ENCODE measurements at regions not wholly inside any gene's neighbourhood (a gene's known extent, or its start where the extent isn't known, plus 50 kb on each side); places are given as distances from the start of the nearest gene placed in this dataset.
"Not testable (repeated sequence)": the region's sequence is repeated elsewhere in the genome, so short reads cannot be mapped to it uniquely, and the experiment has no call there.

DNA sequence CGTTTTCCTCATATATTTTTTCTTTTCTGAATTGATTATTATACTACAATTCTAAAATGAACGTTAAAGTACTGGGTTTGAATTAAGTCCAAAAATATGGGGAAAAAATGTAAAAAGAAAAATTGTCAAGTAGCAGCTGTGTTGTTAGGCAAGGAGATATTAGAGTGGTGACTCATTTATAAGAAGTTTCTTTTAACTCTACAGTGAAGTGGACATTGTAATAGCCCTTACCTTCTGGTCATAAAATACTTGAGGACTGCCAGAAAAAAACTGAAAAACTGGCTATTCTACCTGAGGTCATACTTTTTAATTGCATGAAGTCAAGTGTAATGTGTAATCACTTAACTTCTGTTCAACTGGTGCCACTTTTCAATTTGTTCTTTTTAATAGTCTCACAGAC is 523.1 kb upstream of the TSPY4 start:
- DNase-seq = no peak

GRCh38 chrY:8815616-8816015 is 521.6 kb upstream of the TSPY4 start:
- DNase-seq = no peak

DNA sequence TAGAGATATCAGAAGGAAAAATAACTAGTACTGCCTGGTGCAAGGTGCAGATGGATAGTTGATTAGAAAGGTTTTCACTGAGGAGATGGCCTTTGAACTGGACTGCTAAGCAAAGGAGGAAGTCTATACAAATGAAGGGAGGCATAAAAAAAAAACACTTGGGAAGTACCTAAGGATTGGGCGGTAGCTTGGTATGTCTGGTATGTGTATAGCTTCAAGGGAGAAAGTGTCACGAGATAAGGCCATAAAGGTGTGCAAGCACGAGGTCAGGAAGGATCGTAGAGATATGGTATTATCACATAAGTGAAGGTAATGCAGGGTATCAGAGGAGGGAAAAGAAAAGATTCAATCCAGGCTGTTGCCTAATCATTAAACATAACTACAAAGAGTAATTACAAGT is 517.2 kb upstream of the TSPY4 start:
- no peak for DNase-seq

GRCh38 chrY:8821106-8821505 is 516.2 kb upstream of the TSPY4 start:
- DNase-seq = no peak

DNA sequence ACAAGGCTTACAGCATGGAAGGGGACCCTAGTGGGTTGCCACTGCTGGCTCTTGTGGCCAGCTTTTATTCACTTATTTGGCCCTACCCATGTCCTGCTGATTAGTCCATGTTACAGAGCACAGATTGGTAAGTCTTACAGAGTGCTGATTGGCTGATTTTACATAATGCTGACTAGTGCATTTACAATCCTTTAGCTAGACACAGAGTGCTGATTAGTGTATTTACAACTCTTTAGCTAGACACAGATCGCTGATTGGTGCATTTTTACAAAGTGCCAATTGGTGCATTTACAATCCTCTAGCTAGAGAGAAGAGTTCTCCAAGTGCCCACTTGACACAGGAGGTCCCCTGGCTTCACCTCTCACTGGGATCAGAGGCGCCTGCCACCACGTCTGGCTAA is 485.0 kb upstream of the TSPY4 start:
- DNase-seq = no peak

DNA sequence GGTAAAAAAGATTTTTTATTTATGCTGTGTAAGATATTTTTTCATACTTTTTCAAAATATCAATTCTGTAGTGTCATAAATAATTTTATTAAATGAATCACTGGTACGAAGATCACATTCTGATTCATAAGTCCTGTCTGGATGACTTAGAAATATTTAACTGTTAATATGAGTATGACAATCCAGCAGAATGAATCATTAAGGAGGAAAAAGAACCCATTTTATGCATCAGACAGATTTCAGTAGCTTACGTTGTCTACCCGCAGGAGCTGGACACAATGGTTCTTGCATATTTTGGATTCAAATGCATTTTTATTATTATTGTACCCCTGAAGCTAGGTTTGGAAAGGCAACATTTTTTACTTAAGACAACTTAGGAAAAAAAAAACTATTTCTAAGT is 448.9 kb upstream of the TSPY4 start:
- no peak for DNase-seq

DNA sequence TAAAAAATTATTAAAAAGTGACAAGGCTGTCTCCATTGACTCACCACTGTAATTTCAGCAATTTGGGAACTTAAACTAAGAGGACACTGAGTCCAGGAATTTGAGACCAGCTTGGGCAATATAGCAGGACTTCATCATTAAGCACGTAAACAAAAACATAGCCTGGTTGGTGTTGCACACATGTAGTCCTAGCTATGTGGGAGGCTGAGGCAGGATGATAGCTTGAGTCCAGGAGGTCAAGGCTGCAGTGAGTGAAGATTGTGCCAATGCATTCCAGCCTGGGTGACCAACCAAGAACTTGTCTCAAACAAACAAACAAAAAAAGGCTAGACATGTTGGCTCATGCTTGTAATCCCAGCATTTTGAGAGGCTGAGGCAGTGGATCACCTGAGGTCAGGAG is 439.4 kb upstream of the TSPY4 start:
- no peak for DNase-seq

- DNase-seq = no peak
Measured at GRCh38 chrY:8905141-8905540, 432.1 kb upstream of the TSPY4 start.

DNA sequence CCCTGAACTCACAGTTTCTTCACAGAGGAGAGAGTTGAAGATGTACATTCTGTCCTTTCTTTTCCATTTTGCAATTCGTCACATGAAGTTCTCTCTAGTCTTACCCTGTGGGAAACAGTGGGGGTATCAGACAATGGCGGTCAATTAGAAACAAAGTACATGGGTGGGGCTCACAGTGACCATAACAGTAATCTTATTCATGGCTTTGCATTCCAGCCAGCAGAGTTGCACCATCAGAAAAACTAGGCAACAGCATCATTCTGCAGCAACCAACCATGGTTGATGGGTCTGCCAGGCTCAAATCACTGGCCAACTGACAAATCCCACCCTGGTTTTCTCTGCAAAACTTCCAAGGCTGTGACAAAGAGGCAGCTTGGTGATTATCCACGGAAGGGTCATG is 414.7 kb upstream of the TSPY4 start:
- not testable (repeated sequence) for DNase-seq

All from amygdala (tissue), 56 donors.